NCI-H1105 treated with DMSO at 0.1 percent for 48 hours (cell line): ENCODE measurements at regions not wholly inside any gene's neighbourhood (a gene's known extent, or its start where the extent isn't known, plus 50 kb on each side); places are given as distances from the start of the nearest gene placed in this dataset.
"Not testable (repeated sequence)": the region's sequence is repeated elsewhere in the genome, so short reads cannot be mapped to it uniquely, and the experiment has no call there.

Experiments used
- DNase-seq: peaks from one replicate; lab custom pipeline; 2025; lab: John Stamatoyannopoulos, UW

- no peak for DNase-seq
Measured at GRCh38 chr12:126903027-126903876, 1363.7 kb upstream of the TMEM132C start.

- DNase-seq = no peak
Measured at GRCh38 chr12:126905752-126906151, 1361.2 kb upstream of the TMEM132C start.

DNA sequence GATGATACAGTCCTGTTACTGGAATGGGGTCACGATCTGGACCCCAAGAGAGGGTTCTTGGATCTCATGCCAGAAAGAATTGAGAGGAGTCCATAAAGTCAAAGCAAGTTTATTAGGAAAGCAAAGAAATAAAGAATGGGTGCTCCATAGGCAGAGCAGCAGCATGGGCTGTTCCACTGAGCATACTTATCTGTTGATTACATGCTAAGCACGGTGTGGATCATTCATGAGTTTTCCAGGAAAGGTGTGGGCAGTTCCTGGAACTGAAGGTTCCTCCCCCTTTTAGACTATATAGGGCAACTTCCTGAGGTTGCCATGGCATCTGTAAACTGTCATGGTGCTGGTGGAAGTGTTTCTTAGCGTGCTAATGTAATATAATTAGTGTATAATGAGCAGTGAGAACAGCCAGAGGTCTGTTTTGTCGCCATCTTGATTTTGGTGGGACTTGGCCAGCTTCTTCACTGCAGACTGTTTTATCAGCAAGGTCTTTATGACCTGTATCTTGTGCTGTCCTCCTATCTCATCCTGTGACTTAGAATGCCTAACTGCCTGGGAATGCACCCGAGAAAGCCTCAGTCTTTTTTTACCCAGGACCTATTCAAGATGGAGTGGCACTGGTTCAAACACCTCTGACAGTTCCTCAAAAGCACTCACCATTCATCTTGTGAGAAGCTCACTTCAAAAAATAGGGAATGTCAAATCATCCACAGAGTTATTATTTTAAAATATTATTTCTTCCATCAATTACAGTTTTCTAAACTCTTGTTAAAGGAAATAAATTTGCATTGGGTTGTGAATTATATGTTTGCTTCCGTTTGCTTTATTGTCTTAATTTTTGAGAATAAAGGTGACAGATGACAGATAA, 1358.8 kb upstream of the TMEM132C start:
- DNase-seq = no peak

- no peak for DNase-seq
Measured at GRCh38 chr12:126908765-126909142, 1358.2 kb upstream of the TMEM132C start.

DNA sequence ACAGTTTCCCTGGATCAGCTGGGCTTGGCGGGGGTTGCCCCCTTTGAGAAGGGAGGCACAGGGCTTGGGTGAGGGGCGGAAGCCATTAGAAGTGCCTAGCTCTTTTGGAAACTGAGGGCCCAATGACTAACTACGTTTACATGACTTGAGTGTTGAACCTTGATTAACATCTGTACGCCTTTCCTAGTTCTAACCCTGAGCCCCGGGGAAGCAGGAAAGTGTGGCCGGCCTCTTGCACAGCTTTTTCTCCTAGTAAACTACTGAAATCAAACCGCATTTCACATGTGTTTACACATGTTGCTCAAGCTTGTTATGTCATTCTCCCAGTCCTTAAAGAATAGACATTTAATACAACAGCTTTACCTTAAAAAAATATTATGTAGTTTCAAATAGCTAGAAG, 1356.4 kb upstream of the TMEM132C start:
- no peak for DNase-seq

DNA sequence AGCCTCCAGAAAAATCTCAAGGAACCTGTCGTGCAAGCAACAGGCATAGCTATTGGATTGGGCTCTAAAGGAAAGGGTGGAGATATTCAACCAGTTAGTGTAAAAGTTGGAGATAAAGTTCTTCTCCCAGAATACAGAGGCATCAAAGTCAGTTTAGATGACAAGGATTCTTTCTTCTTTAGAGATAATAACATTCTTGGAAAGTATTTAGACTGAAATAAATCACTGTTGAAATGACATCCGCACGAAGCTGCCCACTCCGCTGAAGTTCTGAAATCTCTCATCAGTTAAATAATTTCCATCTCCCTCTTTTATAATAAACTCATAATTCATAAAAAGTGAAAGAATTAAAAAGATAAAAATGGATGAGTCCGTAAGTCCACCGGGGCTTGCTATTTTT, 1354.9 kb upstream of the TMEM132C start:
- no peak for DNase-seq

GRCh38 chr12:126914170-126914793, 1352.7 kb upstream of the TMEM132C start:
- DNase-seq = no peak

GRCh38 chr12:126915309-126915708, 1351.7 kb upstream of the TMEM132C start:
- no peak for DNase-seq

DNA sequence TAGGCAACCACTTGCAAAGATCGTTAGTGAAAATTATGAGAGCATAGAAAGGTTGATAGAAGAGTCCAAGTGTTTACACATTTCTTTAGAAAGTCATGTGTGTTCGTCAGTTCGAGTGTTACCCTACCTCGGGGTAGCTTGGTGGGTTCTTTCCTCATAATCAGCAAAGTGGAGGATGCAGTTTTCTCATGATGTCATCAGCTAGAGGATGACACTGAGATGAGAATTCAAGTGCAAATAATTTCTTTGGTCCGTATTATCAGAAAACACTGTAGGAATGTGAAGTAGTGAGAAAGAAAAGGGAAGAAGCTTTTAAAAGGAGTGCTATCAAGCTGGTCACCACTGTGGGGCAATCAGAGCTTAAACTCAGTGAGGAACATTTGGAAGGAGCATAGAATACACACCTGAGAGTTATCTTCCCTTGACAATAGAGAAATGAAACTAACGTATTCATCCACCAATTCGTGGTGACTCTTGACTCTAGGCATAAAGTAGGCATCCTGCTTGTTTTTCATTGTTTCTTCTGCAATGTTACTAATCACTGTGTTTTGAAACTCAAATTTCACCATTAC, 1340.9 kb upstream of the TMEM132C start:
- DNase-seq = no peak

DNA sequence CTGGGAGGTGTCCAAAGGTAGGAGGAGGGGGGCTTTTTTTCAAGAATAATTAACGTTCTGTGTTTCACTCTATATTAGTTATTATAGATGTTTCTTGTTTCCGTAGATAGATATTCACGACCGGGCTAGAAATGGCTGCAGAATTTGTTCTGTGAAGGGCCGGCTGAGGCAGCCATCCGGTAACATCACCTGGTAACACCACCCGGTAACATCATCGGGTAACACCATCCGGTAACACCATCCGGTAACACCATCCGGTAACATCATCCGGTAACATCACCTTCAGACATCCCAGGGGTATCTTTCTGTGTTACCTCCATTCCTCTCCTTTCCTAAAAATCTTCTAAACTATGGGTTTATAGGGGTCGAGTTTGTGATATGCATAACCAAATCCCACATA, 1336.7 kb upstream of the TMEM132C start:
- DNase-seq = no peak

GRCh38 chr12:126932156-126932555, 1334.8 kb upstream of the TMEM132C start:
- DNase-seq = no peak

DNA sequence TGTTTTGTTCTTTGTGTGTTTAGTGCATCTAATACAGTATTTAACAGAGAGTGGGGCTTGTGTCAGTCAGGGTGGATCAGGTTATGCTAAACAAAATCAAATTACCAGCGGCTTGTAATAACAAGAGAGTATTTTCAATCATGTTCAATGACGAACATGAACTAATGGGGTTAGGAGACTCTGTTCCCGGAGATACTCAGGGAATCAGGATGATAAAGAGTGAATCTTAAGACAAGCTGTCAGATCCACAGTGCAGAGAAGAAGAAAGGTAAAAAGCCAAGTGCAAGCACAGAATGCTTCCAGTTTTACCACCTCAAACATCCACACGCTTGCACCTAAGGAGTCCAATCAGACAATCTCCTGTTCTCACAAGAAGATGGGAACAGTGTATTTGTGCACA, 1331.5 kb upstream of the TMEM132C start:
- DNase-seq = no peak

- DNase-seq = no peak
Measured at GRCh38 chr12:126936181-126936851, 1330.7 kb upstream of the TMEM132C start.

DNA sequence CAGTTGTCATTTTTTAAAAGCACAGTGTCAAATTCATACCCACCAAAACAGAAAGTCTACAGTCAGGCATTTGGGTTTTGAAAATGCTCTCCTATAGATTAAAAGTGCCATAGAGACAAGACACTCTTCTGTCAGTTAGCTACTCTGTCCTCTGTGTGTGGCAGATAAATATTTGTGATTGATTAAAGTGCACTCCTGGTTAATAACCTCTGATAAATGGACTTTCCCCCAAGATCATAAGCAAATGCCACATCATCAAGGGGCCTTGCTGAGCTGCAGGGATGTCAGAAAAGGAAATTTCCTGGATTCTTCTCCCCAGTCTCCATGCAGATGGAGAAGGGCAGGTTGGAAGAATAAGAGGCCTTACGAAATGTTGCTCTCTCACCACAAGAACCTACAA, 1329.5 kb upstream of the TMEM132C start:
- no peak for DNase-seq

DNA sequence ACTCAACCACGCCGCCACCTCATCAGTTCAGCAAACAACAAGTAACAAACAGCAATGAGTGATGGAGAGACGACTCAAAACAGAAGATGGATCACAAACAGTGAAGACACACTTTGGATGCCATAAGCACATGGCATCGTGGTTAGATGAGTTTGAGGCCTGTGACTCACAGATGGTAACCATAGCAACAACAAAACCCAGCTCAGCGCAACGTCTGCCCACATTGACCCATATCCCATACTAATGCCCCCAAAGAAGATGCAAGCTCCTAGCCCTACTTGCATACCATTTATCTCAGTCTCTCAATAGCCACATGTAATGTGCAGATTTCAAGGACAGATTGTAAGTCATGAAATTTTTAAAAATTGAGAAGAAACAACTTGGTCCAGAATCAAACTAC, 1322.3 kb upstream of the TMEM132C start:
- no peak for DNase-seq

- not testable (repeated sequence) for DNase-seq
Measured at GRCh38 chr12:126946958-126947357, 1320.0 kb upstream of the TMEM132C start.

- DNase-seq = no peak
Measured at GRCh38 chr12:126949558-126949957, 1317.4 kb upstream of the TMEM132C start.

DNA sequence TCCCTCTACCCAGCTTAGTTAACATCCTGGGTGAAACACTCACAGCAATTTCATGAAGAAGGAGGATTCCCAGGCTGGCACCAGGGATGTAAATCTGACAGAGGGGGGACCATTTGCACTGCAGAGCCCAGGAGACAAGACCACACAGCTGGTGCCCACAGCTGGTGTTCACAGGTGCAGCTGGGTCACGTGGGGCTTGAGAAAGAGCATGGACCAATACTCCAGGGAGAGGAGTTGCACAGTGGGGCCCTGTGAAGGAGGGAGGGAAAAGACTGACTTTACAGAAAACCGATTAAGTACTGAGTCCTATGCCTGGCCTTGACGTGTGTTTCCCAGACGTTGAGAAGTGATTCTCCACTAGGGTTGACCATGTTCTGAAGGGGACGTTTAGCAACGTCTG, 1316.7 kb upstream of the TMEM132C start:
- no peak for DNase-seq

DNA sequence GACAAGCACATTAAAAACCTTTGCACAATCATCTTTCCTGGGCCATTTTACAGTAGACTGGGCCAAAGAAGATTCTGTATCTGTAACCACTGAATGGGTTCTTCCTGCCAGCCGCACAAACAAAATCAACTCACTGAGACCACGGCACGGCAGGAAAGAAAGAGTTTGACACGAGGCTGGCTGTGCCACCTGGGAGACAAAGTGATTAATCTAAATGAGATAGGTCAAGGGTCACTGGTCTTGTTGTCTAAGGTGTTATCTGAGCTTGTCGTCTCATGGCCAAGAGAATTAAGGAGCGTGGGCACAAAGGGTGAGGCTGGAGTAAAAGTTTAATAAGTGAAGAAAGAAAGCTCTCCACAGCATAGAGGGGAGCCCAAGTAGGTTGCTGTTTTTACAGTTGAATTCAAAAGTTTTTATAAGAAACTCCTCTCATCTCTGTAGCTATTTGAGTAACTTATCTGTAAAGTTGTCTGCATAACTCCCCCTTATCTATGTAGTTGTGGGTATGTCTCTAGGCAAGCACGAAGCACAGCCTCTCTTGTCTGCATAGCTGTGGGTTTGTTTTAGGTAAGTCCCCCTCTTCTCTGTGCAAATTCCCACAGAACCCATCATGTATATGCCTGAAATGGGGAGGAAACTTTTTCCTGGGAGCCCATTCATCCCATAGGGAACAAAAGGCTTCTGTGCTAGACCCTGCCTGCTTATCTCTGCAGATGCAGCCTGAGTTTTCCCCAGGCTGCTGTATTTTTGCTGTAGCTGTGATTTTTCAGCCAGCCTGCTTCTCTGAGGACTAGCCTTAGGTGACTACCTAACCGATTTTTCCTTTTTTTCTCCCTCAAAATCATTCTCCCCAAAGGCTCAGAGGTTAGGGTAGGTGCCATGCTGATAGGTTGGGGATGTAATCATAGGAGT, 1314.6 kb upstream of the TMEM132C start:
- DNase-seq = no peak

DNA sequence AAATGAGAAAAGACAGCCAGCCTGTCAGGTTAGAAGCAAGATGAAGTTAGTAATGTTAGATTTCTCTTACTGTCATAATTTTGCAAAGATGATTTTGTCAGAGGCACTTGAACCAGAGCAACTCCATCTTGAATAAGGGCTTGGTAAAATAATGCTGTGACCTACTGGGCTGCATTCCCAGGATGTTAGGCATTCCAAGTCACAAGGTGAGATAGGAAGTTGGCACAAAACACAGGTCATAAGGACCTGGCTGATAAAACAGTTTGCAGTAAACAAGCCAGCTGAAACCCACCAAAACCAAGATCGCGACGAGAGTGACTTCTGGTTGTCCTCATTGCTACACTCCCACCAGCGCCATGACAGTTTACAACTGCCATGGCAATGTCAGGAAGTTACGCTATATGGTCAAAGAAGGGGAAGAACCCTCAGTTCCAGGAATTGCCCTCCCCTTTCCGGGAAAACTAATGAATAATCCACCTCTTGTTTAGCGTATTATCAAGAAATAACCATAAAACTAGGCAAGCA, 1313.5 kb upstream of the TMEM132C start:
- DNase-seq = no peak
